ENCODE measurements at regions not wholly inside any gene's neighbourhood (a gene's known extent, or its start where the extent isn't known, plus 50 kb on each side); places are given as distances from the start of the nearest gene placed in this dataset.

GRCh38 chr10:129258283-129258923 is 208.6 kb upstream of the MGMT start:
- TF ChIP-seq POLR2A (IDR thresholded peaks at IDR 0.05): no peak
- TF ChIP-seq, protein P1, sequence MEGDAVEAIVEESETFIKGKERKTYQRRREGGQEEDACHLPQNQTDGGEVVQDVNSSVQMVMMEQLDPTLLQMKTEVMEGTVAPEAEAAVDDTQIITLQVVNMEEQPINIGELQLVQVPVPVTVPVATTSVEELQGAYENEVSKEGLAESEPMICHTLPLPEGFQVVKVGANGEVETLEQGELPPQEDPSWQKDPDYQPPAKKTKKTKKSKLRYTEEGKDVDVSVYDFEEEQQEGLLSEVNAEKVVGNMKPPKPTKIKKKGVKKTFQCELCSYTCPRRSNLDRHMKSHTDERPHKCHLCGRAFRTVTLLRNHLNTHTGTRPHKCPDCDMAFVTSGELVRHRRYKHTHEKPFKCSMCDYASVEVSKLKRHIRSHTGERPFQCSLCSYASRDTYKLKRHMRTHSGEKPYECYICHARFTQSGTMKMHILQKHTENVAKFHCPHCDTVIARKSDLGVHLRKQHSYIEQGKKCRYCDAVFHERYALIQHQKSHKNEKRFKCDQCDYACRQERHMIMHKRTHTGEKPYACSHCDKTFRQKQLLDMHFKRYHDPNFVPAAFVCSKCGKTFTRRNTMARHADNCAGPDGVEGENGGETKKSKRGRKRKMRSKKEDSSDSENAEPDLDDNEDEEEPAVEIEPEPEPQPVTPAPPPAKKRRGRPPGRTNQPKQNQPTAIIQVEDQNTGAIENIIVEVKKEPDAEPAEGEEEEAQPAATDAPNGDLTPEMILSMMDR (IDR thresholded peaks at IDR 0.05): no peak
